Gastrocnemius medialis (tissue), 4 donors: ENCODE measurements at regions not wholly inside any gene's neighbourhood (a gene's known extent, or its start where the extent isn't known, plus 50 kb on each side); places are given as distances from the start of the nearest gene placed in this dataset.

Source experiments
- CTCF ChIP-seq, 5 experiments: fragments of 450-650 bp in 3 of 5; fragments of 200-600 bp in 2 of 5; sonication (generic) in 2 of 5; IDR thresholded peaks in 4 of 5; conservative IDR thresholded peaks in 1 of 5; 1 replicate in 4 of 5; 2 replicates in 1 of 5; pipeline ENCODE4 v1.5.1; 2016 to 2019; ENCODE audit warnings: antibody characterized with exemption in 5 of 5, mild to moderate bottlenecking in 3 of 5, moderate library complexity in 3 of 5
- POLR2A ChIP-seq, 2 donors: fragments of 450-650 bp; IDR thresholded peaks; one replicate each; pipeline ENCODE4 v1.6.1; 2017; ENCODE audit warnings: antibody characterized with exemption in 2 of 2, mild to moderate bottlenecking in 2 of 2, moderate library complexity in 2 of 2

DNA sequence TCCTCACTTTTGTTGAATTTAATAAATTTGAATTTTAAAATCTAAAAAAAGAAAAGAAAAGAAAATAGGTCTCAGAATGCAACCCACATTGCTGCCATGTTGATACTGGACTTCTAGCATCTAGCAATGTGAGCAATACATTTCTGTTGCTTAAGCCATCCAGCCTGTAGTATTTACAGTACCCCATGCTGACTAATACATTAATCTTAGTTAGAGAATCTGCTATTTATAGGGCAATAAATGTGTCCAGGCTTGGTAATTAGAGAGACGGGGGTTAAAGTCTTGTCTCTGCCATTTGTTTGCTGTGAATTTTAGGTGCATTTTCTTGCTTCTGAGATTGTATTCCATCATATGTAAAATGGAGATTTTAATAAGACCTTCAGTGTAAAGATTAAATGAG, 471.3 kb downstream of the DHX35 start:
- TF ChIP-seq CTCF (IDR thresholded peaks at IDR 0.05 in 4 of 5, conservative IDR thresholded peaks at IDR 0.05 in 1 of 5) (no peak), POLR2A (IDR thresholded peaks at IDR 0.05) (no peak)
